Loucy (cell line): ENCODE measurements at regions not wholly inside any gene's neighbourhood (a gene's known extent, or its start where the extent isn't known, plus 50 kb on each side); places are given as distances from the start of the nearest gene placed in this dataset.
"Not testable (repeated sequence)": the region's sequence is repeated elsewhere in the genome, so short reads cannot be mapped to it uniquely, and the experiment has no call there.

Experiments used
- H2AFZ ChIP-seq: fragments of 200-600 bp; sonication (generic); 2 replicates; pipeline ENCODE4 v1.6.0; 2016; ENCODE audit warnings: antibody characterized with exemption, mild to moderate bottlenecking, low read length, moderate library complexity
- H3F3A ChIP-seq: fragments of 200-600 bp; 2 replicates; pipeline ENCODE4 v1.6.0; 2016; ENCODE audit warnings: antibody characterized with exemption, low read depth, mild to moderate bottlenecking
- H3K27me3 ChIP-seq: fragments of 200-600 bp; sonication (generic); 2 replicates; pipeline ENCODE4 v1.6.1; 2014; ENCODE audit warnings: low read length, mild to moderate bottlenecking; ENCODE audit not compliant: insufficient read depth, poor library complexity, severe bottlenecking
- H3K36me3 ChIP-seq: fragments of 200-600 bp; sonication (generic); 2 replicates; pipeline ENCODE4 v1.6.1; 2016; ENCODE audit warnings: low read length; ENCODE audit not compliant: insufficient read depth
- H3K4me1 ChIP-seq: fragments of 200-600 bp; sonication (generic); 2 replicates; pipeline ENCODE4 v1.5.1; 2014; ENCODE audit warnings: low read length, mild to moderate bottlenecking; ENCODE audit not compliant: insufficient read depth, poor library complexity, severe bottlenecking
- H3K4me2 ChIP-seq: fragments of 200-600 bp; sonication (generic); 2 replicates; pipeline ENCODE4 v1.6.0; 2014; ENCODE audit warnings: antibody characterized with exemption, low read length, low read depth, mild to moderate bottlenecking; ENCODE audit not compliant: poor library complexity, severe bottlenecking
- H3K4me3 ChIP-seq: fragments of 200-600 bp; sonication (generic); 2 replicates; pipeline ENCODE4 v1.5.1; 2014; ENCODE audit warnings: low read length, mild to moderate bottlenecking, mixed read lengths; ENCODE audit not compliant: poor library complexity, severe bottlenecking
- H3K79me2 ChIP-seq: fragments of 200-600 bp; sonication (generic); 2 replicates; pipeline ENCODE4 v1.6.1; 2014; ENCODE audit warnings: low read length; ENCODE audit not compliant: insufficient read depth
- H3K9ac ChIP-seq: fragments of 200-600 bp; sonication (generic); 2 replicates; pipeline ENCODE4 v1.6.0; 2014; ENCODE audit warnings: mild to moderate bottlenecking, low read depth, low read length, moderate library complexity; ENCODE audit not compliant: poor library complexity, severe bottlenecking
- H3K9me2 ChIP-seq: fragments of 200-600 bp; sonication (generic); replicated peaks from 2 replicates; pipeline ENCODE4 v1.6.1; 2016; ENCODE audit warnings: low read depth, low read length, mixed read lengths
- H3K9me3 ChIP-seq: fragments of 200-600 bp; sonication (generic); 2 replicates; pipeline ENCODE4 v1.6.1; 2014; ENCODE audit warnings: mild to moderate bottlenecking, antibody characterized with exemption, low read length, low read depth; ENCODE audit not compliant: insufficient read depth
- H4K20me1 ChIP-seq: fragments of 200-600 bp; sonication (generic); 2 replicates; pipeline ENCODE4 v1.6.0; 2014; ENCODE audit warnings: antibody characterized with exemption, low read length, mild to moderate bottlenecking; ENCODE audit not compliant: insufficient read depth, poor library complexity, severe bottlenecking
- EZH2phosphoT487 ChIP-seq: fragments of 200-600 bp; IDR thresholded peaks from 2 replicates; pipeline ENCODE4 v1.6.1; 2018; ENCODE audit warnings: antibody characterized with exemption, mild to moderate bottlenecking, moderate library complexity, borderline replicate concordance
- TF ChIP-seq, protein P1 (sequence below): fragments of 200-600 bp; sonication (generic); conservative IDR thresholded peaks from 2 replicates; pipeline ENCODE4 v1.5.1; 2014; ENCODE audit warnings: mild to moderate bottlenecking, antibody characterized with exemption, low read length

DNA sequence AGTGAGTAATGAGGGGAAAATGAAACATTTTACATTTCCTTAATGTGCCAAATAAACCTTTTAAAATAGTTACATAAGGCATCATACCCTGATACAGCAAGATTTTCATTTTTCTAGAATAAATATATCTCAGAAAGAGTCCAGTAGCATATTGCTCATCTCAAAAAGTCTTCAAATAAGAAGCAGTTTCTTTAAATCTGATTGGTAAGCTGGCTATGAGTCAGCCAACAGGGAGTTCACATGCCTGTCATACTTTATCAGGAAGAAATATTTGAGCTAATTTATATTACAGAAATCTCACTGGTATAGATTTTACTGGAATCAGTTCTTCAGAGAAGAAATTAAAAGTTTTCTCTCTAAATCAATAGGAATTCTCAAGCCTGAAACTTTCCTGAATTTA, 258.1 kb downstream of the C11orf87 start:
- no peaks in the 10 kb centered on the region for H4K20me1 ChIP-seq
- no peak overlapping the region for H3K4me2 ChIP-seq
- no peaks in the 10 kb centered on the region for H3K79me2 ChIP-seq
- H3K27me3 ChIP-seq, result no peaks in the 10 kb centered on the region
- H3K4me1 ChIP-seq, result no peaks in the 10 kb centered on the region
- H3K9me3 ChIP-seq, result no peaks in the 10 kb centered on the region
- no peak overlapping the region for H3K9ac ChIP-seq
- TF ChIP-seq, protein P1, sequence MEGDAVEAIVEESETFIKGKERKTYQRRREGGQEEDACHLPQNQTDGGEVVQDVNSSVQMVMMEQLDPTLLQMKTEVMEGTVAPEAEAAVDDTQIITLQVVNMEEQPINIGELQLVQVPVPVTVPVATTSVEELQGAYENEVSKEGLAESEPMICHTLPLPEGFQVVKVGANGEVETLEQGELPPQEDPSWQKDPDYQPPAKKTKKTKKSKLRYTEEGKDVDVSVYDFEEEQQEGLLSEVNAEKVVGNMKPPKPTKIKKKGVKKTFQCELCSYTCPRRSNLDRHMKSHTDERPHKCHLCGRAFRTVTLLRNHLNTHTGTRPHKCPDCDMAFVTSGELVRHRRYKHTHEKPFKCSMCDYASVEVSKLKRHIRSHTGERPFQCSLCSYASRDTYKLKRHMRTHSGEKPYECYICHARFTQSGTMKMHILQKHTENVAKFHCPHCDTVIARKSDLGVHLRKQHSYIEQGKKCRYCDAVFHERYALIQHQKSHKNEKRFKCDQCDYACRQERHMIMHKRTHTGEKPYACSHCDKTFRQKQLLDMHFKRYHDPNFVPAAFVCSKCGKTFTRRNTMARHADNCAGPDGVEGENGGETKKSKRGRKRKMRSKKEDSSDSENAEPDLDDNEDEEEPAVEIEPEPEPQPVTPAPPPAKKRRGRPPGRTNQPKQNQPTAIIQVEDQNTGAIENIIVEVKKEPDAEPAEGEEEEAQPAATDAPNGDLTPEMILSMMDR, result no peak
- no peak for TF ChIP-seq EZH2phosphoT487
- H3K36me3 ChIP-seq, result no peaks in the 10 kb centered on the region
- no peaks in the 10 kb centered on the region for H3K9me2 ChIP-seq
- no peak overlapping the region for H2AFZ ChIP-seq
- H3K4me3 ChIP-seq, result no peak overlapping the region
- no peaks in the 10 kb centered on the region for H3F3A ChIP-seq

DNA sequence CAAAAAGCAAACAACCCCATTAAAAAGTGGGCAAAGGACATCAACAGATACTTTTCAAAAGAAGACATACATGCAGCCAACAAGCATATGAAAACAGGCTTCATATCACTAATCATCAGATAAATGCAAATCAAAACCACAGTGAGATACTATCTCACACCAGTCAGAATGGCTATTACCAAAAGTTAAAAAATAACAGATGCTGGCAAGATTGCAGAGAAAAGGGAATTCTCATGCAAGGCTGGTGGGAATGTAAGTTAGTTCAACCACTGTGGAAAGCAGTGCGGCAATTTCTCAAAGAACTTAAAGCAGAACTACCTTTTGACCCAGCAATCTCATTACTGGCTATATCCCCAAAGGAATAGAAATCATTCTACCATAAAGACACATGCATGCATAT, 260.8 kb downstream of the C11orf87 start:
- not testable (repeated sequence) for H3K36me3 ChIP-seq, H3K9me2 ChIP-seq, H3K9ac ChIP-seq, H3K4me2 ChIP-seq, H4K20me1 ChIP-seq, H3K4me1 ChIP-seq, H2AFZ ChIP-seq, H3K9me3 ChIP-seq, H3K27me3 ChIP-seq, H3K79me2 ChIP-seq, H3F3A ChIP-seq, H3K4me3 ChIP-seq

DNA sequence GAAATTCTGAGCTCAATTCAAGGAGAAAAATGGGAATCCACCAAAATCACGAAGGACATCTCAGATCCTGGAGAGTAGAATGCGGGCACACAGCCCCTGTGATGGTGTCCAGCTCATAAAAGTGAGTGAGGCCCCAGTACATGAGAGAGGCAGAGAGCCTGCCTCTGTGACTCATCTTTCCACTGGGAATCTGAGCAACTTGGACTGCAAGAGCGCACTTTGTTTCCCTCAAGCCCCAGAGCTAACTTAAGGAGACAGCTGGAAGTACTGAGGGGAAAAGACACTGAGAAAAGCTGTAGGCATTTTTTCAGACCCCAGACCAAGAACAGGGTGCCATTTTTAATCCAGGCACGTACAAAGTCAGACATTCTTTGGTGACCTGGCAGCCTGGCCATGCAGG, 273.7 kb downstream of the C11orf87 start:
- no peak overlapping the region for H3K4me2 ChIP-seq
- no peaks in the 10 kb centered on the region for H3K27me3 ChIP-seq
- H3K4me1 ChIP-seq, result no peaks in the 10 kb centered on the region
- H3K79me2 ChIP-seq, result no peaks in the 10 kb centered on the region
- H3K9me3 ChIP-seq, result no peaks in the 10 kb centered on the region
- TF ChIP-seq, protein P1, result no peak
- no peak for TF ChIP-seq EZH2phosphoT487
- no peak overlapping the region for H3K9ac ChIP-seq
- no peak overlapping the region for H2AFZ ChIP-seq
- H3K36me3 ChIP-seq, result no peaks in the 10 kb centered on the region
- no peak overlapping the region for H3K4me3 ChIP-seq
- H3K9me2 ChIP-seq, result no peaks in the 10 kb centered on the region
- no peaks in the 10 kb centered on the region for H4K20me1 ChIP-seq
- no peaks in the 10 kb centered on the region for H3F3A ChIP-seq

DNA sequence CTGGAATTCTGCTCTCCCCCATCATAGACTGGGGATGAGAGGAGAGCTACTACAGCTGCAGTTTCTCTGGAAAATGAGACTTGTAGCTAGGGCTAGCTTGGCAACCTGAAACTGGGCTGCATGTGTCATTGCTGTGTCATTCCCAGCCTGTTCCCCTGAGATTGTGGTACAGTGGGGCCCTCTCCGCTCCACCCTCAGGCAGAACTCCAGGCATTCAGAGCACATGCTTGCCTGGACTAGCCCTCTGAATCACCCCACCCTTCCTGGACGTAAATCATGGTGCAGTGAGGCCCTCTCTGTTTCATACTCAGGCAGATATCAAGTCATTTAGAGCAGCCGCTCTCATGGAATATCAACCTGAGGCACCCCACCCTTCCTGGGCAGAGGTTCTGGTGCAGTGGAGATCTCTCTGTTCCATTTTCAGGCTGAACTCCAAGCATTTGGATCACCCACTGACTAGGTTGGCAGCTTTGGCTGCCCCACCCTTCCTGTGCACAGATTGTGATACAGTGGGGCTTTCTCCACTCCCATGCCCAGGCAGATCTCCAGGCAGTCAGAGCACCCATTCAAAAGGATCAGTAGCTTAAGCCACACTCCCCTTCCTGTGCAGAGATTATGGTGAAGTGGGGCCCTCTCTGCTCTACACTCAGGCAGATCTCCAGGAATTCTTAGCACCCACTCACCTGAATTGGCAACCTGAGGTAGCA, 274.4 kb downstream of the C11orf87 start:
- Histone ChIP-seq H3K27me3 (no peaks in the 10 kb centered on the region), H3K4me3 (no peak overlapping the region), H3K4me2 (no peak overlapping the region), H2AFZ (no peak overlapping the region), H3K9me2 (no peaks in the 10 kb centered on the region), H3K9ac (no peak overlapping the region), H3K36me3 (no peaks in the 10 kb centered on the region), H3F3A (no peaks in the 10 kb centered on the region), H4K20me1 (no peaks in the 10 kb centered on the region), H3K4me1 (no peaks in the 10 kb centered on the region), H3K9me3 (no peaks in the 10 kb centered on the region), H3K79me2 (no peaks in the 10 kb centered on the region)
- no peak for TF ChIP-seq EZH2phosphoT487
- TF ChIP-seq, protein P1, result no peak
